GM12878 (cell line): ENCODE measurements at regions not wholly inside any gene's neighbourhood (a gene's known extent, or its start where the extent isn't known, plus 50 kb on each side); places are given as distances from the start of the nearest gene placed in this dataset.

Source experiments
- ATAC-seq: fragments of 200-7000 bp; cut with Tn5 transposase; 3 replicates; pipeline ENCODE4 v1.9.1; 2020; ENCODE audit warnings: mild to moderate bottlenecking, moderate library complexity
- BruUV-seq: library from RNA; stranded (reverse); fragments of 400-500 nt; replicated peaks from 2 replicates; lab custom pipeline; 2021; lab: Mats Ljungman, UMichigan
- CTCF ChIA-PET: fragments of 300-600 bp; sonication (Branson Sonifier 250); formaldehyde crosslinking; extraction: SDS; loops from one replicate; lab custom pipeline; 2021; ENCODE audit warnings: inconsistent platforms; lab: Yijun Ruan, JAX
- POLR2A ChIA-PET: fragments of 350-600 bp; formaldehyde crosslinking; extraction: SDS; loops from one replicate; lab custom pipeline; 2021; ENCODE audit warnings: inconsistent platforms; lab: Charles Lee
- RAD21 ChIA-PET: fragments of 300-600 bp; sonication (Branson Sonifier 250); formaldehyde crosslinking; loops from one replicate; lab custom pipeline; 2023; ENCODE audit warnings: antibody characterized with exemption; ENCODE audit not compliant: unreplicated experiment; lab: Charles Lee
- SMC1A ChIA-PET: fragments of 300-600 bp; sonication (Branson Sonifier 250); formaldehyde crosslinking; loops from one replicate; lab custom pipeline; 2023; ENCODE audit not compliant: unreplicated experiment, uncharacterized antibody; lab: Charles Lee
- DNase-seq: peaks from one replicate; pipeline ENCODE4 v3.0.0-alpha.2; 2011; ENCODE audit warnings: low read depth, low spot score
- FAIRE-seq: peaks from 3 replicates; lab custom pipeline; 2011; peaks lifted over from hg19 to GRCh38; lab: Jason Lieb, UNC
- H2AFZ ChIP-seq: 2 replicates; pipeline ENCODE4 v1.6.0; 2011; ENCODE audit warnings: low read depth, low read length, control low read depth; ENCODE audit not compliant: control insufficient read depth
- H3K27ac ChIP-seq: 2 replicates; pipeline ENCODE4 v1.5.1; 2011; ENCODE audit warnings: control low read depth; ENCODE audit not compliant: control insufficient read depth, insufficient read depth
- H3K27me3 ChIP-seq, 2 experiments: replicated peaks in 1 of 2; 2 replicates each; pipeline versions ENCODE4 v1.6.0 to v1.6.1; 2011; ENCODE audit warnings: low read length in 1 of 2; ENCODE audit not compliant: control insufficient read depth in 2 of 2, insufficient read depth in 2 of 2
- H3K36me3 ChIP-seq, 2 experiments: 2 replicates each; pipeline ENCODE4 v1.5.1; 2011; ENCODE audit warnings: low read length in 1 of 2; ENCODE audit not compliant: control insufficient read depth in 2 of 2, insufficient read depth in 2 of 2
- H3K4me1 ChIP-seq: 2 replicates; pipeline ENCODE4 v1.6.1; 2011; ENCODE audit warnings: mild to moderate bottlenecking, low read length, moderate library complexity, mixed read lengths; ENCODE audit not compliant: control insufficient read depth, insufficient read depth
- H3K4me2 ChIP-seq: 2 replicates; pipeline ENCODE4 v1.6.0; 2011; ENCODE audit warnings: control low read depth; ENCODE audit not compliant: control insufficient read depth, insufficient read depth
- H3K4me3 ChIP-seq: fragments of 200-600 bp; sonication (generic); 2 replicates; pipeline ENCODE4 v1.5.1; 2016
- H3K79me2 ChIP-seq: 2 replicates; pipeline ENCODE4 v1.6.0; 2011; ENCODE audit warnings: low read length; ENCODE audit not compliant: control insufficient read depth, insufficient read depth
- H3K9ac ChIP-seq: 2 replicates; pipeline ENCODE4 v1.8.0; 2011; ENCODE audit warnings: low read length, control low read depth, mixed read lengths; ENCODE audit not compliant: control insufficient read depth, insufficient read depth
- H3K9me3 ChIP-seq: replicated peaks from 3 replicates; pipeline ENCODE4 v1.5.1; 2011; ENCODE audit warnings: mild to moderate bottlenecking, low read length; ENCODE audit not compliant: control insufficient read depth, insufficient read depth
- H4K20me1 ChIP-seq: 2 replicates; pipeline ENCODE4 v1.6.0; 2011; ENCODE audit not compliant: control insufficient read depth, insufficient read depth
- BCL11A ChIP-seq: IDR thresholded peaks from 2 replicates; pipeline ENCODE4 v1.6.1; 2011; ENCODE audit warnings: low read depth, low read length
- CHD2 ChIP-seq: IDR thresholded peaks from 2 replicates; pipeline ENCODE4 v1.6.1; 2011; ENCODE audit warnings: low read depth, low read length, improper control_type of control experiment, borderline replicate concordance
- IKZF2 ChIP-seq, 2 experiments: fragments of 450-650 bp; IDR thresholded peaks; 2 replicates each; pipeline ENCODE4 v1.6.1; 2017; ENCODE audit warnings: mild to moderate bottlenecking in 2 of 2, moderate library complexity in 2 of 2
- MEF2A ChIP-seq: IDR thresholded peaks from 2 replicates; pipeline ENCODE4 v1.6.1; 2011; ENCODE audit warnings: low read depth, mild to moderate bottlenecking, low read length, moderate library complexity; ENCODE audit not compliant: insufficient read depth
- MYB ChIP-seq: fragments of 150-350 bp; IDR thresholded peaks from 2 replicates; pipeline ENCODE4 v1.6.1; 2014; ENCODE audit warnings: mild to moderate bottlenecking, low read depth, low read length, borderline replicate concordance
- NRF1 ChIP-seq: conservative IDR thresholded peaks from 2 replicates; pipeline ENCODE4 v1.6.1; 2011; ENCODE audit warnings: mild to moderate bottlenecking, low read depth, low read length, improper control_type of control experiment
- POLR2AphosphoS2 ChIP-seq: IDR thresholded peaks from 2 replicates; pipeline ENCODE4 v1.6.1; 2011; ENCODE audit warnings: low read depth, mild to moderate bottlenecking, low read length, improper control_type of control experiment, moderate library complexity
- RAD21 ChIP-seq: IDR thresholded peaks from 2 replicates; pipeline ENCODE4 v1.6.1; 2011; ENCODE audit warnings: mild to moderate bottlenecking, low read depth, low read length, moderate library complexity; ENCODE audit not compliant: insufficient read depth
- RAD51 ChIP-seq: fragments of 450-650 bp; IDR thresholded peaks from 2 replicates; pipeline ENCODE4 v1.6.1; 2016; ENCODE audit warnings: moderate library complexity, mild to moderate bottlenecking, inconsistent platforms
- RELA ChIP-seq: fragments of 450-650 bp; IDR thresholded peaks from 2 replicates; pipeline ENCODE4 v1.8.0; 2014; ENCODE audit warnings: borderline replicate concordance; ENCODE audit not compliant: partially characterized antibody
- SIN3A ChIP-seq: IDR thresholded peaks from 2 replicates; pipeline ENCODE4 v1.6.1; 2012; ENCODE audit warnings: low read depth, low read length, improper control_type of control experiment
- SREBF2 ChIP-seq: IDR thresholded peaks from 2 replicates; pipeline ENCODE4 v1.6.1; 2012; ENCODE audit warnings: mild to moderate bottlenecking, low read length
- TBL1XR1 ChIP-seq: IDR thresholded peaks from 2 replicates; pipeline ENCODE4 v1.6.1; 2012; ENCODE audit warnings: low read depth, low read length, improper control_type of control experiment
- TCF3 ChIP-seq: IDR thresholded peaks from 2 replicates; pipeline ENCODE4 v1.6.1; 2012; ENCODE audit warnings: low read depth, mild to moderate bottlenecking, low read length, borderline replicate concordance; ENCODE audit not compliant: insufficient read depth
- ZNF274 ChIP-seq: IDR thresholded peaks from one replicate; pipeline ENCODE4 v1.8.0; 2011; ENCODE audit not compliant: insufficient read length, insufficient read depth
- ZNF384 ChIP-seq: IDR thresholded peaks from 2 replicates; pipeline ENCODE4 v1.6.1; 2012; ENCODE audit warnings: low read depth, mild to moderate bottlenecking, low read length, improper control_type of control experiment, borderline replicate concordance
- ZNF622 ChIP-seq: fragments of 450-650 bp; IDR thresholded peaks from 2 replicates; pipeline ENCODE4 v1.6.1; 2017; ENCODE audit warnings: mild to moderate bottlenecking, inconsistent platforms
- WGBS: methylation state at CpG from one replicate; pipeline ENCODE4 v1.1.6; 2016; ENCODE audit warnings: low lambda C conversion rate; ENCODE audit not compliant: insufficient replicate concordance, insufficient coverage; ENCODE audit errors: missing lambda C conversion rate; 5-methylcytosine and 5-hydroxymethylcytosine counted together
- in situ Hi-C: fragments of 300-500 bp; cut with MboI; formaldehyde crosslinking; loops from 9 replicates; pipeline ENCODE4 v1.14.3; 2018; ENCODE audit warnings: mixed read lengths
- intact Hi-C: fragments of 100-400 bp; cut with micrococcal nuclease; formaldehyde crosslinking; loops from one replicate; pipeline ENCODE4 v1.14.2; 2022; ENCODE audit not compliant: unreplicated experiment

- ChIA-PET RAD21 (no interaction called here), POLR2A (no interaction called here), SMC1A (no interaction called here), CTCF (no interaction called here)
- in situ Hi-C loops (no loop called here), intact Hi-C loops (no loop called here)
- WGBS: 64% methylated on average over 4 of the region's 4 CpGs
- FAIRE-seq: no peak
- no peak for ATAC-seq
- no peak overlapping the region for H2AFZ ChIP-seq
- H3K9ac ChIP-seq: no peak overlapping the region
- no peak overlapping the region for H3K4me3 ChIP-seq
- no peaks in the 10 kb centered on the region for H3K27me3 ChIP-seq
- no peak overlapping the region for H3K27ac ChIP-seq
- H3K79me2 ChIP-seq: no peaks in the 10 kb centered on the region
- H3K36me3 ChIP-seq: no peaks in the 10 kb centered on the region
- TF ChIP-seq ZNF384: no peak
- TF ChIP-seq MYB: no peak
- TF ChIP-seq SREBF2: no peak
- TF ChIP-seq IKZF2 (IDR thresholded peaks at IDR 0.05): no peak
- no peak for TF ChIP-seq RAD21
- TF ChIP-seq SIN3A: no peak
- no peak for TF ChIP-seq POLR2AphosphoS2
- TF ChIP-seq TBL1XR1: no peak
- no peak for TF ChIP-seq RELA
- no peak for TF ChIP-seq TCF3
- no peak for TF ChIP-seq CHD2
- TF ChIP-seq MEF2A: no peak
- no peak for TF ChIP-seq RAD51
- TF ChIP-seq ZNF274: no peak
- TF ChIP-seq ZNF622: no peak
- no peak for TF ChIP-seq BCL11A
- no peak for TF ChIP-seq NRF1
- no TSS peak for BruUV-seq
- H3K4me2 ChIP-seq: no peak overlapping the region
- H3K9me3 ChIP-seq: no peaks in the 10 kb centered on the region
- no peaks in the 10 kb centered on the region for H4K20me1 ChIP-seq
- no peaks in the 10 kb centered on the region for H3K4me1 ChIP-seq
- no peak for DNase-seq
Observed at GRCh38 chrX:155679715-155680114, 67.0 kb upstream of the TMLHE start.
